AG09309 (cell line): ENCODE measurements at regions not wholly inside any gene's neighbourhood (a gene's known extent, or its start where the extent isn't known, plus 50 kb on each side); places are given as distances from the start of the nearest gene placed in this dataset.

ENCODE experiments used
- DNase-seq: peaks from one replicate; pipeline ENCODE4 v3.0.0-alpha.2; 2010; ENCODE audit warnings: low read depth
- H3K4me3 ChIP-seq: 2 replicates; pipeline ENCODE4 v1.5.1; 2011; ENCODE audit warnings: mild to moderate bottlenecking, low read depth, low read length, moderate library complexity; ENCODE audit not compliant: control insufficient read depth
- CTCF ChIP-seq: IDR thresholded peaks from 2 replicates; pipeline ENCODE4 v1.5.1; 2011; ENCODE audit warnings: mild to moderate bottlenecking, low read depth, low read length, inconsistent platforms; ENCODE audit not compliant: insufficient read depth, control insufficient read depth; ENCODE audit errors: missing control alignments

GRCh38 chr13:31036731-31037695 is 104.6 kb downstream of the TEX26 start:
- no peak for DNase-seq
- H3K4me3 ChIP-seq = no peak overlapping the region
- no peak for TF ChIP-seq CTCF

- no peak for TF ChIP-seq CTCF
- no peak overlapping the region for H3K4me3 ChIP-seq
- no peak for DNase-seq
Observed at GRCh38 chr13:31035185-31035965, 102.9 kb downstream of the TEX26 start.

- H3K4me3 ChIP-seq = no peak overlapping the region
- no peak for TF ChIP-seq CTCF
- no peak for DNase-seq
Observed at GRCh38 chr13:31032528-31033113, 100.2 kb downstream of the TEX26 start.

- no peak for DNase-seq
- H3K4me3 ChIP-seq = no peak overlapping the region
- TF ChIP-seq CTCF = no peak
Observed at GRCh38 chr13:31031482-31031881, 99.0 kb downstream of the TEX26 start.

GRCh38 chr13:31029102-31029501 is 96.6 kb downstream of the TEX26 start:
- no peak for DNase-seq
- TF ChIP-seq CTCF = no peak
- no peak overlapping the region for H3K4me3 ChIP-seq

- H3K4me3 ChIP-seq = no peak overlapping the region
- TF ChIP-seq CTCF = no peak
- DNase-seq = no peak
Observed at GRCh38 chr13:31027136-31027535, 94.7 kb downstream of the TEX26 start.
